ENCODE measurements at regions not wholly inside any gene's neighbourhood (a gene's known extent, or its start where the extent isn't known, plus 50 kb on each side); places are given as distances from the start of the nearest gene placed in this dataset.

GRCh38 chr4:128690011-128690410, 119.5 kb upstream of the JADE1 start:
- H2AFZ ChIP-seq, result no peak overlapping the region
- no peaks in the 10 kb centered on the region for H4K20me1 ChIP-seq (ENCODE audit: insufficient read depth)
- no peaks in the 10 kb centered on the region for H3K27me3 ChIP-seq (ENCODE audit: insufficient read depth, low read depth)
- H3K4me3 ChIP-seq, result no peak overlapping the region
- no peak for DNase-seq
- H3F3A ChIP-seq (ENCODE audit: insufficient read depth, low read depth), result no peaks in the 10 kb centered on the region
- intact Hi-C loops (cut with micrococcal nuclease; ENCODE audit: unreplicated experiment), result no loop called here
- ChIA-PET POLR2A (ENCODE audit: unreplicated experiment) (no interaction called here), CTCF (no interaction called here)
- no peaks in the 10 kb centered on the region for H3K36me3 ChIP-seq (ENCODE audit: low read depth)
- no peak overlapping the region for H3K4me2 ChIP-seq
- H3K79me2 ChIP-seq (ENCODE audit: low read depth), result no peaks in the 10 kb centered on the region
- no peak overlapping the region for H3K27ac ChIP-seq
- H3K9me2 ChIP-seq (ENCODE audit: insufficient read depth), result no peaks in the 10 kb centered on the region
- BruUV-seq (replicated peaks), result no TSS peak
- H3K4me1 ChIP-seq (replicated peaks; ENCODE audit: insufficient read depth), result no peaks in the 10 kb centered on the region
- no peaks in the 10 kb centered on the region for H3K9me3 ChIP-seq (ENCODE audit: insufficient read depth, low read depth)
- no peak for TF ChIP-seq CTCF (conservative IDR thresholded peaks at IDR 0.05)
- no peak for TF ChIP-seq EZH2 (IDR thresholded peaks at IDR 0.05; ENCODE audit: low read depth)

GRCh38 chr4:128688846-128689437, 120.6 kb upstream of the JADE1 start:
- no peak overlapping the region for H3K4me3 ChIP-seq

GRCh38 chr4:128688033-128688721, 121.3 kb upstream of the JADE1 start:
- POLR2A ChIA-PET (ENCODE audit: unreplicated experiment), result no interaction called here
- intact Hi-C loops (cut with micrococcal nuclease; ENCODE audit: unreplicated experiment), result no loop called here
- BruUV-seq (replicated peaks), result no TSS peak
- Histone ChIP-seq H3K27me3 (ENCODE audit: insufficient read depth, low read depth) (no peaks in the 10 kb centered on the region), H3F3A (ENCODE audit: insufficient read depth, low read depth) (no peaks in the 10 kb centered on the region), H4K20me1 (ENCODE audit: insufficient read depth) (no peaks in the 10 kb centered on the region), H3K27ac (no peak overlapping the region), H3K4me3 (no peak overlapping the region), H3K4me2 (no peak overlapping the region), H3K4me1 (replicated peaks; ENCODE audit: insufficient read depth) (no peaks in the 10 kb centered on the region), H3K9me2 (ENCODE audit: insufficient read depth) (no peaks in the 10 kb centered on the region), H2AFZ (no peak overlapping the region), H3K36me3 (ENCODE audit: low read depth) (no peaks in the 10 kb centered on the region), H3K79me2 (ENCODE audit: low read depth) (no peaks in the 10 kb centered on the region), H3K9me3 (ENCODE audit: insufficient read depth, low read depth) (no peaks in the 10 kb centered on the region)
- TF ChIP-seq CTCF (conservative IDR thresholded peaks at IDR 0.05), result no peak
- no peak for TF ChIP-seq EZH2 (IDR thresholded peaks at IDR 0.05; ENCODE audit: low read depth)
- CTCF ChIA-PET, result no interaction called here
- DNase-seq, result no peak

More at GRCh38 chr4:128688846-128689437, 120.6 kb upstream of the JADE1 start:
- Histone ChIP-seq H3K36me3 (ENCODE audit: low read depth) (no peaks in the 10 kb centered on the region), H3K4me2 (no peak overlapping the region), H3K9me2 (ENCODE audit: insufficient read depth) (no peaks in the 10 kb centered on the region), H3K27ac (no peak overlapping the region), H3K27me3 (ENCODE audit: insufficient read depth, low read depth) (no peaks in the 10 kb centered on the region), H2AFZ (no peak overlapping the region), H3F3A (ENCODE audit: insufficient read depth, low read depth) (no peaks in the 10 kb centered on the region), H3K79me2 (ENCODE audit: low read depth) (no peaks in the 10 kb centered on the region), H3K4me1 (replicated peaks; ENCODE audit: insufficient read depth) (no peaks in the 10 kb centered on the region), H3K9me3 (ENCODE audit: insufficient read depth, low read depth) (no peaks in the 10 kb centered on the region), H4K20me1 (ENCODE audit: insufficient read depth) (no peaks in the 10 kb centered on the region)
- POLR2A ChIA-PET (ENCODE audit: unreplicated experiment), result no interaction called here
- TF ChIP-seq CTCF (conservative IDR thresholded peaks at IDR 0.05), result no peak
- no peak for TF ChIP-seq EZH2 (IDR thresholded peaks at IDR 0.05; ENCODE audit: low read depth)
- DNase-seq, result no peak
- BruUV-seq (replicated peaks), result no TSS peak
- CTCF ChIA-PET, result no interaction called here
- intact Hi-C loops (cut with micrococcal nuclease; ENCODE audit: unreplicated experiment), result no loop called here
